Epithelial cell of esophagus (primary cell): ENCODE measurements at regions not wholly inside any gene's neighbourhood (a gene's known extent, or its start where the extent isn't known, plus 50 kb on each side); places are given as distances from the start of the nearest gene placed in this dataset.

ENCODE experiments used
- DNase-seq: peaks from one replicate; pipeline ENCODE4 v3.0.0; 2010; ENCODE audit warnings: low read depth
- H3K4me3 ChIP-seq: 2 replicates; pipeline ENCODE4 v1.5.1; 2011; ENCODE audit warnings: mild to moderate bottlenecking, low read length, control low read depth
- CTCF ChIP-seq: IDR thresholded peaks from 2 replicates; pipeline ENCODE4 v1.5.1; 2011; ENCODE audit warnings: low read depth, mild to moderate bottlenecking, low read length, control low read depth, inconsistent platforms; ENCODE audit not compliant: insufficient read depth; ENCODE audit errors: missing control alignments

- DNase-seq: peak; percentile 99
- no peak overlapping the region for H3K4me3 ChIP-seq
- no peak for TF ChIP-seq CTCF
Observed at GRCh38 chr3:197376020-197376419, 77.6 kb upstream of the DLG1 start.

GRCh38 chr3:197375001-197375441 lies 76.6 kb upstream of the DLG1 start:
- DNase-seq: peak; percentile 54
- no peak overlapping the region for H3K4me3 ChIP-seq
- no peak for TF ChIP-seq CTCF

- no peak overlapping the region for H3K4me3 ChIP-seq
- TF ChIP-seq CTCF: no peak
- DNase-seq: no peak
Observed at GRCh38 chr3:197373096-197373495, 74.7 kb upstream of the DLG1 start.

- no peak overlapping the region for H3K4me3 ChIP-seq
- TF ChIP-seq CTCF: no peak
- peak; percentile 97 for DNase-seq
Observed at GRCh38 chr3:197372047-197372661, 73.7 kb upstream of the DLG1 start.

- TF ChIP-seq CTCF: no peak
- H3K4me3 ChIP-seq: no peak overlapping the region
- DNase-seq: no peak
Observed at GRCh38 chr3:197371591-197372046, 73.2 kb upstream of the DLG1 start.

GRCh38 chr3:197369545-197369944 lies 71.1 kb upstream of the DLG1 start:
- H3K4me3 ChIP-seq: no peak overlapping the region
- DNase-seq: no peak
- no peak for TF ChIP-seq CTCF

- DNase-seq: no peak
- TF ChIP-seq CTCF: no peak
- no peak overlapping the region for H3K4me3 ChIP-seq
Observed at GRCh38 chr3:197368821-197369220, 70.4 kb upstream of the DLG1 start.
